HG02610 (cell line): ENCODE measurements at regions not wholly inside any gene's neighbourhood (a gene's known extent, or its start where the extent isn't known, plus 50 kb on each side); places are given as distances from the start of the nearest gene placed in this dataset.
"Not testable (repeated sequence)": the region's sequence is repeated elsewhere in the genome, so short reads cannot be mapped to it uniquely, and the experiment has no call there.

Experiments used
- ATAC-seq: cut with Tn5 transposase; IDR thresholded peaks from one replicate; pipeline ENCODE4 v1.9.1; 2021; ENCODE audit warnings: mild to moderate bottlenecking, moderate library complexity; ENCODE audit not compliant: unreplicated experiment

- ATAC-seq, result no peak
Observed at GRCh38 chr2:220703279-220703678, 868.8 kb downstream of the EPHA4 start.

GRCh38 chr2:220704081-220704480, 868.0 kb downstream of the EPHA4 start:
- no peak for ATAC-seq

- no peak for ATAC-seq
Observed at GRCh38 chr2:220704810-220705209, 867.3 kb downstream of the EPHA4 start.

GRCh38 chr2:220705678-220706077, 866.4 kb downstream of the EPHA4 start:
- ATAC-seq, result no peak

GRCh38 chr2:220707261-220707660, 864.8 kb downstream of the EPHA4 start:
- no peak for ATAC-seq

- ATAC-seq, result no peak
Observed at GRCh38 chr2:220708366-220708765, 863.7 kb downstream of the EPHA4 start.

GRCh38 chr2:220717283-220717682, 854.8 kb downstream of the EPHA4 start:
- ATAC-seq, result no peak

GRCh38 chr2:220736778-220737177, 835.3 kb downstream of the EPHA4 start:
- ATAC-seq, result no peak

- ATAC-seq, result no peak
Observed at GRCh38 chr2:220743203-220743602, 828.9 kb downstream of the EPHA4 start.

- ATAC-seq, result no peak
Observed at GRCh38 chr2:220744861-220745260, 827.2 kb downstream of the EPHA4 start.

GRCh38 chr2:220745682-220746081, 826.4 kb downstream of the EPHA4 start:
- no peak for ATAC-seq

GRCh38 chr2:220747736-220748135, 824.4 kb downstream of the EPHA4 start:
- no peak for ATAC-seq

GRCh38 chr2:220748875-220749479, 823.1 kb downstream of the EPHA4 start:
- no peak for ATAC-seq

GRCh38 chr2:220753486-220753885, 818.6 kb downstream of the EPHA4 start:
- no peak for ATAC-seq

GRCh38 chr2:220756653-220757052, 815.5 kb downstream of the EPHA4 start:
- ATAC-seq, result no peak

- ATAC-seq, result not testable (repeated sequence)
Observed at GRCh38 chr2:220758376-220758775, 813.7 kb downstream of the EPHA4 start.

- ATAC-seq, result no peak
Observed at GRCh38 chr2:220764171-220764570, 807.9 kb downstream of the EPHA4 start.

GRCh38 chr2:220767591-220768255, 804.4 kb downstream of the EPHA4 start:
- no peak for ATAC-seq

- ATAC-seq, result no peak
Observed at GRCh38 chr2:220775856-220776488, 796.1 kb downstream of the EPHA4 start.

GRCh38 chr2:220779076-220779475, 793.0 kb downstream of the EPHA4 start:
- not testable (repeated sequence) for ATAC-seq

- no peak for ATAC-seq
Observed at GRCh38 chr2:220779511-220779910, 792.6 kb downstream of the EPHA4 start.

GRCh38 chr2:220779931-220780330, 792.2 kb downstream of the EPHA4 start:
- no peak for ATAC-seq
